RWPE2 (cell line): ENCODE measurements at regions not wholly inside any gene's neighbourhood (a gene's known extent, or its start where the extent isn't known, plus 50 kb on each side); places are given as distances from the start of the nearest gene placed in this dataset.
A peak's percentile ranks its signal among the peaks of the same experiment; 100 is the strongest.

Source experiments
- ATAC-seq: fragments of 200-7000 bp; cut with Tn5 transposase; 3 replicates; pipeline ENCODE4 v1.9.1; 2021; ENCODE audit warnings: low read depth
- DNase-seq: peaks from one replicate; pipeline ENCODE4 v3.0.0-alpha.2; 2020; ENCODE audit warnings: low spot score
- H3K27ac ChIP-seq: fragments of 450-650 bp; 2 replicates; pipeline ENCODE4 v1.5.1; 2017; ENCODE audit warnings: mild to moderate bottlenecking; ENCODE audit not compliant: poor library complexity, severe bottlenecking
- H3K27me3 ChIP-seq: fragments of 250-450 bp; sonication (Bioruptor Pico); 2 replicates; pipeline ENCODE4 v1.5.1; 2021; ENCODE audit warnings: mild to moderate bottlenecking, moderate library complexity; ENCODE audit not compliant: insufficient read depth, poor library complexity, severe bottlenecking
- H3K36me3 ChIP-seq: fragments of 250-450 bp; sonication (Bioruptor Pico); 2 replicates; pipeline ENCODE4 v1.5.1; 2020; ENCODE audit warnings: low read depth, mild to moderate bottlenecking, moderate library complexity
- H3K4me1 ChIP-seq: fragments of 250-450 bp; sonication (Bioruptor Pico); 2 replicates; pipeline ENCODE4 v1.5.1; 2021; ENCODE audit warnings: mild to moderate bottlenecking, moderate library complexity; ENCODE audit not compliant: insufficient read depth, poor library complexity, severe bottlenecking
- H3K4me3 ChIP-seq: fragments of 250-450 bp; sonication (Bioruptor Pico); 2 replicates; pipeline ENCODE4 v1.5.1; 2021; ENCODE audit warnings: mild to moderate bottlenecking, moderate library complexity; ENCODE audit not compliant: severe bottlenecking
- H3K9me3 ChIP-seq: fragments of 250-450 bp; sonication (Bioruptor Pico); 2 replicates; pipeline ENCODE4 v1.5.1; 2021; ENCODE audit warnings: mild to moderate bottlenecking, moderate library complexity; ENCODE audit not compliant: severe bottlenecking
- TF ChIP-seq, protein P1 (sequence below): fragments of 450-650 bp; IDR thresholded peaks from one replicate; pipeline ENCODE4 v1.5.1; 2017; ENCODE audit warnings: mild to moderate bottlenecking, moderate library complexity; ENCODE audit not compliant: poor library complexity, severe bottlenecking

DNA sequence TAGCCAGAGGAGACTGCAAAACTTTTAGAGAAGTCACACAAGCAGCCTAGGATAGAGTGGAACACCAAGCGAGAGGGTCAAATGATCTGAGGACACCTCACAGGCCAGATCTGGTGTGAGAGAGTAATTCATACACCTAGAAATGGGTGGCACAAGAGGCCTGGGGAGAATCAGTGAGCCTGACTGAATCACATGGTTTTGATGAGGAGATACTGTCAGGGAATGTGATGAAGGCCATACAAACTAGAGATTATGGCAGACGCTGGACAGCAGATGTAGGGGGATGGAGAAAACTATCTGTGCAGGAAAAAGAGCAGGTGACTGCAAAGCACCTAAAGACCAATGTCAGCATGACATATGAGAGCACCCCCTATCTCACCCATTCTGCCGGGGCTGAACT is 105.0 kb upstream of the TTC14 start:
- TF ChIP-seq, protein P1, sequence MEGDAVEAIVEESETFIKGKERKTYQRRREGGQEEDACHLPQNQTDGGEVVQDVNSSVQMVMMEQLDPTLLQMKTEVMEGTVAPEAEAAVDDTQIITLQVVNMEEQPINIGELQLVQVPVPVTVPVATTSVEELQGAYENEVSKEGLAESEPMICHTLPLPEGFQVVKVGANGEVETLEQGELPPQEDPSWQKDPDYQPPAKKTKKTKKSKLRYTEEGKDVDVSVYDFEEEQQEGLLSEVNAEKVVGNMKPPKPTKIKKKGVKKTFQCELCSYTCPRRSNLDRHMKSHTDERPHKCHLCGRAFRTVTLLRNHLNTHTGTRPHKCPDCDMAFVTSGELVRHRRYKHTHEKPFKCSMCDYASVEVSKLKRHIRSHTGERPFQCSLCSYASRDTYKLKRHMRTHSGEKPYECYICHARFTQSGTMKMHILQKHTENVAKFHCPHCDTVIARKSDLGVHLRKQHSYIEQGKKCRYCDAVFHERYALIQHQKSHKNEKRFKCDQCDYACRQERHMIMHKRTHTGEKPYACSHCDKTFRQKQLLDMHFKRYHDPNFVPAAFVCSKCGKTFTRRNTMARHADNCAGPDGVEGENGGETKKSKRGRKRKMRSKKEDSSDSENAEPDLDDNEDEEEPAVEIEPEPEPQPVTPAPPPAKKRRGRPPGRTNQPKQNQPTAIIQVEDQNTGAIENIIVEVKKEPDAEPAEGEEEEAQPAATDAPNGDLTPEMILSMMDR: no peak
- Histone ChIP-seq H3K27ac (no peak overlapping the region), H3K27me3 (no peaks in the 10 kb centered on the region), H3K9me3 (no peaks in the 10 kb centered on the region), H3K4me1 (peaks cover 4% of the 10 kb centered on the region), H3K4me3 (no peak overlapping the region), H3K36me3 (no peaks in the 10 kb centered on the region)
- ATAC-seq (no peak), DNase-seq (no peak)

DNA sequence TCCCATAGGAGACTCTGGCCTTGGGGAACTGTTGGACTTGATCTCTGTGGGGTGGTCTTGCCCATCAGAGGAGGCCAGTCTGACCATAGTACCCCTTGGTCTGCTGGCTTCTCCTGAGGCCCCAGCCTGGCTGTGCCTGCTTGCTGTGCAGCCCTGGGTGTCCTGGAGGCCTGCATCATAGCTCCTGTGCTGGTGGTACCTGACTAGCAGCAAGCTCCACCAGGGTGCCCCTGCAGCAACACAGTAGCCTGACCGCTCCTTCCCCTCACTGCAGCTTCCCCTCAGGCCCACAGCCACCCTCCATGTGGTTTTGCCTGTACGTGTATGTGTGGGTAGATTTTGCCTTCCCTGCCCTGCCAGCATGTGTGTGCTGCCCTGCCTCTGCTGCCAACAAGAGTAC is 85.6 kb upstream of the TTC14 start:
- Histone ChIP-seq H3K36me3 (no peaks in the 10 kb centered on the region), H3K27me3 (no peaks in the 10 kb centered on the region), H3K9me3 (no peaks in the 10 kb centered on the region), H3K4me3 (no peak overlapping the region), H3K27ac (no peak overlapping the region), H3K4me1 (no peaks in the 10 kb centered on the region)
- TF ChIP-seq, protein P1: no peak
- peak; percentile 40 for DNase-seq
- ATAC-seq: no peak

DNA sequence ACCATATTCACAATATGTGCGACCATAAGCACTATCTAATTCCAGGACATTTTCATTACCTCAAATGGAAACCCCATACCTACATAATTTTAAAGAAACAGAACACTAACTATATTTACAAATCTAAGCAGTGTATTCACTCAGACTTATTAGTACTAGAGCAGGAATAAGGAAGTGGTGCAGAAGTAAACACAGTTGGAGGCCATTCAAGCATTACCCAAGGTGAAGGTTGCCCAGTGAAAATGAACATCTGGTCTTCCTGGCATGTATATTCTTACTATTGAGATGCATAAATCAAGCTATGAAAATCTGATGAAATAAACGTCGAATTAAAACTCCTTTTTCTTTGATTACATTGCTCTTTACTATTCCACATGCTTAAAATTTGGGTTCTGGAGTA is 78.9 kb upstream of the TTC14 start:
- no peaks in the 10 kb centered on the region for H3K36me3 ChIP-seq

GRCh38 chr3:180528843-180529242 is 73.1 kb upstream of the TTC14 start:
- TF ChIP-seq, protein P1: no peak
- no peaks in the 10 kb centered on the region for H3K4me1 ChIP-seq
- H3K27me3 ChIP-seq: no peaks in the 10 kb centered on the region
- H3K4me3 ChIP-seq: no peak overlapping the region
- ATAC-seq: no peak
- DNase-seq: no peak
- H3K9me3 ChIP-seq: no peaks in the 10 kb centered on the region
- no peaks in the 10 kb centered on the region for H3K36me3 ChIP-seq
- no peak overlapping the region for H3K27ac ChIP-seq

More for the DNA sequence above, 78.9 kb upstream of the TTC14 start:
- Histone ChIP-seq H3K27ac (no peak overlapping the region), H3K4me1 (no peaks in the 10 kb centered on the region), H3K4me3 (no peak overlapping the region), H3K9me3 (no peaks in the 10 kb centered on the region), H3K27me3 (no peaks in the 10 kb centered on the region)
- TF ChIP-seq, protein P1: no peak
- no peak for ATAC-seq
- no peak for DNase-seq

DNA sequence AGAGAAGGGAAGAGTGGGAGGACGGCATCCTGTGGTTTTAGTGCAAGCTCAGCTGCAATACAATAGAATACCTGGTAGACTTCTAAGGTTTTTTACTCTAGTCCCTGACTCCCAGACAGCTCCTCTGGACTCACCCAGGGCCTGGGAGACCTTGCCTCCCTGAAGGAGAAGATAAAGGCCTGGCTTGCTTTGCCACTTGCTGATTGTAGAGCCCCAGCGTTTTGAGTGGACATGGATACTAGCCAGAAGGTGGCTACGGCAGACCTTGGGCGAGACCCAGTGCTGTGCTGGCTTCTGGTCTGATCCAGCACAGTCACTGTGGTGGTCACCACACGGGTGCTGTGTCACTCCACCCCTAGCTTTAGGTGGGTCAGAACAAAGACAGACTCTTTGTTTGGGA is 72.2 kb upstream of the TTC14 start:
- no peak for ATAC-seq
- H3K27ac ChIP-seq: no peak overlapping the region
- DNase-seq: no peak
- H3K27me3 ChIP-seq: no peaks in the 10 kb centered on the region
- H3K4me3 ChIP-seq: no peak overlapping the region
- TF ChIP-seq, protein P1: no peak
- no peaks in the 10 kb centered on the region for H3K9me3 ChIP-seq
- H3K36me3 ChIP-seq: no peaks in the 10 kb centered on the region
- no peaks in the 10 kb centered on the region for H3K4me1 ChIP-seq
